ENCODE measurements at regions not wholly inside any gene's neighbourhood (a gene's known extent, or its start where the extent isn't known, plus 50 kb on each side); places are given as distances from the start of the nearest gene placed in this dataset.

DNA sequence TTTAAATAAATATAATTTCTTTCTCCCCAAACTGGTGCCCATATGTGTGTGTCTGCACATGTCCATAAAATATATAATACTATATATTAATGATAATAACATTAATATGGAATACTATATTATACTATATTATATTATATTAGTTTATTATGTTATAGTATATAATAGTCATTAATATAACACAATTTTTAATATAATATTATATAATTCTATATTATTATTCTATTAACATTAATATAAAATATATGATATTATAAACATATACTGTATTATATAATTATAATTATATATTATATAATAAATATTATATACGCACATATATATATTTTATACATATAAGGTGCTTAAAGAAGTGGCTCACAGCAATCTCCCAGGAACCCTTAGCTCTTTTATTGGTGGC lies 513.0 kb upstream of the CDH11 start:
- TF ChIP-seq, protein P1, sequence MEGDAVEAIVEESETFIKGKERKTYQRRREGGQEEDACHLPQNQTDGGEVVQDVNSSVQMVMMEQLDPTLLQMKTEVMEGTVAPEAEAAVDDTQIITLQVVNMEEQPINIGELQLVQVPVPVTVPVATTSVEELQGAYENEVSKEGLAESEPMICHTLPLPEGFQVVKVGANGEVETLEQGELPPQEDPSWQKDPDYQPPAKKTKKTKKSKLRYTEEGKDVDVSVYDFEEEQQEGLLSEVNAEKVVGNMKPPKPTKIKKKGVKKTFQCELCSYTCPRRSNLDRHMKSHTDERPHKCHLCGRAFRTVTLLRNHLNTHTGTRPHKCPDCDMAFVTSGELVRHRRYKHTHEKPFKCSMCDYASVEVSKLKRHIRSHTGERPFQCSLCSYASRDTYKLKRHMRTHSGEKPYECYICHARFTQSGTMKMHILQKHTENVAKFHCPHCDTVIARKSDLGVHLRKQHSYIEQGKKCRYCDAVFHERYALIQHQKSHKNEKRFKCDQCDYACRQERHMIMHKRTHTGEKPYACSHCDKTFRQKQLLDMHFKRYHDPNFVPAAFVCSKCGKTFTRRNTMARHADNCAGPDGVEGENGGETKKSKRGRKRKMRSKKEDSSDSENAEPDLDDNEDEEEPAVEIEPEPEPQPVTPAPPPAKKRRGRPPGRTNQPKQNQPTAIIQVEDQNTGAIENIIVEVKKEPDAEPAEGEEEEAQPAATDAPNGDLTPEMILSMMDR (IDR thresholded peaks at IDR 0.05), result no peak
- no peak for TF ChIP-seq POLR2A (IDR thresholded peaks at IDR 0.05)
- no peak for TF ChIP-seq POLR2AphosphoS5 (IDR thresholded peaks at IDR 0.05)

Data from breast epithelium (tissue), 3 donors.